ENCODE measurements at regions not wholly inside any gene's neighbourhood (a gene's known extent, or its start where the extent isn't known, plus 50 kb on each side); places are given as distances from the start of the nearest gene placed in this dataset.
"Not testable (repeated sequence)": the region's sequence is repeated elsewhere in the genome, so short reads cannot be mapped to it uniquely, and the experiment has no call there.

GRCh38 chr14:38559711-38560110 lies 303.8 kb upstream of the CLEC14A start:
- peaks cover 17% of the 10 kb centered on the region; the same call in 1 of the 2 replicates for H3K9me3 ChIP-seq (ENCODE audit: insufficient read depth, low read length)
- no peaks in the 10 kb centered on the region for H3K36me3 ChIP-seq (ENCODE audit: insufficient read depth, insufficient read length, low read length)
- H3K27me3 ChIP-seq (ENCODE audit: insufficient read depth, insufficient read length), result no peaks in the 10 kb centered on the region
- no peaks in the 10 kb centered on the region for H3K4me1 ChIP-seq (ENCODE audit: insufficient read depth, insufficient read length)
- TF ChIP-seq YY1 (IDR thresholded peaks at IDR 0.05; ENCODE audit: insufficient read depth, insufficient read length) (no peak), ZNF274 (IDR thresholded peaks at IDR 0.05; ENCODE audit: low read depth, low read length) (no peak), SUZ12 (IDR thresholded peaks at IDR 0.05; ENCODE audit: extremely low read depth, insufficient read depth, insufficient read length) (no peak)
- H3K9ac ChIP-seq (ENCODE audit: insufficient read length, low read depth), result no peak overlapping the region
- H3K4me3 ChIP-seq (ENCODE audit: insufficient read length, low read depth), result no peak overlapping the region
- DNase-seq (ENCODE audit: low read depth, low spot score), result no peak

DNA sequence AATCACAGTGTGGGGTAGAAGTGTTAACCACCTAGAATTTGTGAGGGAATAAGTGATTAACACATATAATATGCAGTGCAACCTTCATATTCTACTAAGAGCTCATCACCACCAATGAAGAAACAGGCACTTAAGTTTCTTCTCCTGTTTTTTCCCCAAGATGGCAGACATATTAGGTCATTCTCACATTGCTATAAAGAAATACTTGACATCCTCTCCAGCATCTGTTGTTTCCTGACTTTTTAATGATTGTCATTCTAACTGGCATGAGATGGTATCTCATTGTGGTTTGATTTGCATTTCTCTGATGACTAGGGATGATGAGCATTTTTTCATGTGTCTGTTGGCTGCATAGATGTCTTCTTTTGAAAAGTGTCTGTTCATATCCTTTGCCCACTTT lies 301.5 kb upstream of the CLEC14A start:
- not testable (repeated sequence) for H3K27me3 ChIP-seq (ENCODE audit: insufficient read depth, insufficient read length); DNase-seq (ENCODE audit: low read depth, low spot score); H3K36me3 ChIP-seq (ENCODE audit: insufficient read depth, insufficient read length, low read length); H3K4me3 ChIP-seq (ENCODE audit: insufficient read length, low read depth); H3K4me1 ChIP-seq (ENCODE audit: insufficient read depth, insufficient read length); H3K9ac ChIP-seq (ENCODE audit: insufficient read length, low read depth)
- peaks cover 17% of the 10 kb centered on the region; the same call in 1 of the 2 replicates for H3K9me3 ChIP-seq (ENCODE audit: insufficient read depth, low read length)

DNA sequence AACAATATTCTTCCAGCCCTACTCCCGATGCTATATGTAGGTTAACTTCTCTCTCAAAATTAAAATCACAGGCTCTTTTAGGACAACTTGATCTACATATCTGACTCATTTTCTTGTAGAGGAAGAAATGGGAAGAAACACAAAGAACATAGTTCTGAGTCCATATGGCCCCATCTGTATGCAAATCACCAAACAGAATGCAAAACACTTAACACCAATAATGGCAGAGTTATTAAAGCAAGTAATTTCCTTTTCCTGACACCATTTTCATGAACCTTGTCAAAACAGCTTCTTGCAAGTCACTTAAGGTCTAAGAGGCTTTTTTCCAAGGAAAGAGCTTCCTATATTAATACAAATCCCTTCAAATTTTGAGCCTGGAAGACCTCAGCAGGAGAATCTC lies 300.4 kb upstream of the CLEC14A start:
- no peak for DNase-seq (ENCODE audit: low read depth, low spot score)
- TF ChIP-seq YY1 (IDR thresholded peaks at IDR 0.05; ENCODE audit: insufficient read depth, insufficient read length) (no peak), ZNF274 (IDR thresholded peaks at IDR 0.05; ENCODE audit: low read depth, low read length) (no peak), SUZ12 (IDR thresholded peaks at IDR 0.05; ENCODE audit: extremely low read depth, insufficient read depth, insufficient read length) (no peak)
- no peaks in the 10 kb centered on the region for H3K36me3 ChIP-seq (ENCODE audit: insufficient read depth, insufficient read length, low read length)
- H3K9me3 ChIP-seq (ENCODE audit: insufficient read depth, low read length), result peaks cover 17% of the 10 kb centered on the region; the same call in 1 of the 2 replicates
- no peak overlapping the region for H3K9ac ChIP-seq (ENCODE audit: insufficient read length, low read depth)
- H3K4me1 ChIP-seq (ENCODE audit: insufficient read depth, insufficient read length), result no peaks in the 10 kb centered on the region
- H3K4me3 ChIP-seq (ENCODE audit: insufficient read length, low read depth), result no peak overlapping the region
- H3K27me3 ChIP-seq (ENCODE audit: insufficient read depth, insufficient read length), result no peaks in the 10 kb centered on the region

- no peak for DNase-seq (ENCODE audit: low read depth, low spot score)
- H3K36me3 ChIP-seq (ENCODE audit: insufficient read depth, insufficient read length, low read length), result no peaks in the 10 kb centered on the region
- no peaks in the 10 kb centered on the region for H3K4me1 ChIP-seq (ENCODE audit: insufficient read depth, insufficient read length)
- H3K27me3 ChIP-seq (ENCODE audit: insufficient read depth, insufficient read length), result no peaks in the 10 kb centered on the region
- TF ChIP-seq SUZ12 (IDR thresholded peaks at IDR 0.05; ENCODE audit: extremely low read depth, insufficient read depth, insufficient read length) (no peak), YY1 (IDR thresholded peaks at IDR 0.05; ENCODE audit: insufficient read depth, insufficient read length) (no peak), ZNF274 (IDR thresholded peaks at IDR 0.05; ENCODE audit: low read depth, low read length) (no peak)
- peaks cover 3% of the 10 kb centered on the region; the same call in 1 of the 2 replicates for H3K9me3 ChIP-seq (ENCODE audit: insufficient read depth, low read length)
- no peak overlapping the region for H3K9ac ChIP-seq (ENCODE audit: insufficient read length, low read depth)
- H3K4me3 ChIP-seq (ENCODE audit: insufficient read length, low read depth), result no peak overlapping the region
These were observed 298.1 kb upstream of the CLEC14A start for GRCh38 chr14:38554026-38554425.

GRCh38 chr14:38553586-38553985 lies 297.7 kb upstream of the CLEC14A start:
- TF ChIP-seq ZNF274 (IDR thresholded peaks at IDR 0.05; ENCODE audit: low read depth, low read length), result no peak
- TF ChIP-seq YY1 (IDR thresholded peaks at IDR 0.05; ENCODE audit: insufficient read depth, insufficient read length), result no peak
- TF ChIP-seq SUZ12 (IDR thresholded peaks at IDR 0.05; ENCODE audit: extremely low read depth, insufficient read depth, insufficient read length), result no peak
- DNase-seq (ENCODE audit: low read depth, low spot score), result no peak
- no peaks in the 10 kb centered on the region for H3K27me3 ChIP-seq (ENCODE audit: insufficient read depth, insufficient read length)
- no peaks in the 10 kb centered on the region for H3K36me3 ChIP-seq (ENCODE audit: insufficient read depth, insufficient read length, low read length)
- H3K4me3 ChIP-seq (ENCODE audit: insufficient read length, low read depth), result no peak overlapping the region
- no peaks in the 10 kb centered on the region for H3K9me3 ChIP-seq (ENCODE audit: insufficient read depth, low read length)
- no peaks in the 10 kb centered on the region for H3K4me1 ChIP-seq (ENCODE audit: insufficient read depth, insufficient read length)
- H3K9ac ChIP-seq (ENCODE audit: insufficient read length, low read depth), result no peak overlapping the region

GRCh38 chr14:38549564-38549963 lies 293.7 kb upstream of the CLEC14A start:
- no peaks in the 10 kb centered on the region for H3K9me3 ChIP-seq (ENCODE audit: insufficient read depth, low read length)
- H3K4me1 ChIP-seq (ENCODE audit: insufficient read depth, insufficient read length), result no peaks in the 10 kb centered on the region
- TF ChIP-seq ZNF274 (IDR thresholded peaks at IDR 0.05; ENCODE audit: low read depth, low read length) (no peak), SUZ12 (IDR thresholded peaks at IDR 0.05; ENCODE audit: extremely low read depth, insufficient read depth, insufficient read length) (no peak), YY1 (IDR thresholded peaks at IDR 0.05; ENCODE audit: insufficient read depth, insufficient read length) (no peak)
- H3K36me3 ChIP-seq (ENCODE audit: insufficient read depth, insufficient read length, low read length), result no peaks in the 10 kb centered on the region
- no peak for DNase-seq (ENCODE audit: low read depth, low spot score)
- no peak overlapping the region for H3K9ac ChIP-seq (ENCODE audit: insufficient read length, low read depth)
- no peak overlapping the region for H3K4me3 ChIP-seq (ENCODE audit: insufficient read length, low read depth)
- H3K27me3 ChIP-seq (ENCODE audit: insufficient read depth, insufficient read length), result no peaks in the 10 kb centered on the region

GRCh38 chr14:38547961-38548490 lies 292.1 kb upstream of the CLEC14A start:
- Histone ChIP-seq H3K4me1 (ENCODE audit: insufficient read depth, insufficient read length) (no peaks in the 10 kb centered on the region), H3K9ac (ENCODE audit: insufficient read length, low read depth) (no peak overlapping the region), H3K36me3 (ENCODE audit: insufficient read depth, insufficient read length, low read length) (no peaks in the 10 kb centered on the region), H3K9me3 (ENCODE audit: insufficient read depth, low read length) (no peaks in the 10 kb centered on the region), H3K27me3 (ENCODE audit: insufficient read depth, insufficient read length) (no peaks in the 10 kb centered on the region), H3K4me3 (ENCODE audit: insufficient read length, low read depth) (no peak overlapping the region)
- no peak for TF ChIP-seq SUZ12 (IDR thresholded peaks at IDR 0.05; ENCODE audit: extremely low read depth, insufficient read depth, insufficient read length)
- TF ChIP-seq ZNF274 (IDR thresholded peaks at IDR 0.05; ENCODE audit: low read depth, low read length), result no peak
- no peak for DNase-seq (ENCODE audit: low read depth, low spot score)
